ENCODE measurements at regions not wholly inside any gene's neighbourhood (a gene's known extent, or its start where the extent isn't known, plus 50 kb on each side); places are given as distances from the start of the nearest gene placed in this dataset.

DNA sequence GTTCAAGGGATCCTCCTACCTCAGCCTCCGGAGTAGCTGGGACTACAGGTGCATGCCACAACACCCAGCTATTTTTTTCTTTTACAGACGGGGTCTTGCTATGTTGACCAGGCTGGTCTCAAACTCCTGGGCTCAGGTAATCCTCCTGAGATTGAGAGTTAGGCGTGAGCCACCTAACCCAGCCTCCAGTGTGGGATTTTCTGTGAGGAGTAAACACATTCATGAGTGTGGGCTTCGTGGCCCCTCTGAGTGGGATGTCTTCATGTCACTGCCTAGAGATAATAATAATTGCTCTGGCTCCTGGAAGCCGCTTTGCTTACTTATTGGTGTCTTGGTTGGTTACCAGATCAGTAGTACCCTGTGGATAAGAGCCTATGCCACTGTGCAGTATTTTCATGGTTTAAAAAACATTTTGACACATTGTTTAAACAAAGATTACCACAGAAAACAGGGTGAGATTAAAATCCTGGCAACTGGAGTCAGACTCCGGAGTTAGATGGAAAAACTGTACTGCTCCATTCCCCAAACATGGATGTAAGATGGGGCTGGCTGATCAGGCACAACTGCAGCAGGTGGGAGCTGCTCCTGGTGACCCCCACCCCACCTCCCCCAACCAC is 159.1 kb upstream of the RAB4A start (continued):
- TF ChIP-seq, protein P1, sequence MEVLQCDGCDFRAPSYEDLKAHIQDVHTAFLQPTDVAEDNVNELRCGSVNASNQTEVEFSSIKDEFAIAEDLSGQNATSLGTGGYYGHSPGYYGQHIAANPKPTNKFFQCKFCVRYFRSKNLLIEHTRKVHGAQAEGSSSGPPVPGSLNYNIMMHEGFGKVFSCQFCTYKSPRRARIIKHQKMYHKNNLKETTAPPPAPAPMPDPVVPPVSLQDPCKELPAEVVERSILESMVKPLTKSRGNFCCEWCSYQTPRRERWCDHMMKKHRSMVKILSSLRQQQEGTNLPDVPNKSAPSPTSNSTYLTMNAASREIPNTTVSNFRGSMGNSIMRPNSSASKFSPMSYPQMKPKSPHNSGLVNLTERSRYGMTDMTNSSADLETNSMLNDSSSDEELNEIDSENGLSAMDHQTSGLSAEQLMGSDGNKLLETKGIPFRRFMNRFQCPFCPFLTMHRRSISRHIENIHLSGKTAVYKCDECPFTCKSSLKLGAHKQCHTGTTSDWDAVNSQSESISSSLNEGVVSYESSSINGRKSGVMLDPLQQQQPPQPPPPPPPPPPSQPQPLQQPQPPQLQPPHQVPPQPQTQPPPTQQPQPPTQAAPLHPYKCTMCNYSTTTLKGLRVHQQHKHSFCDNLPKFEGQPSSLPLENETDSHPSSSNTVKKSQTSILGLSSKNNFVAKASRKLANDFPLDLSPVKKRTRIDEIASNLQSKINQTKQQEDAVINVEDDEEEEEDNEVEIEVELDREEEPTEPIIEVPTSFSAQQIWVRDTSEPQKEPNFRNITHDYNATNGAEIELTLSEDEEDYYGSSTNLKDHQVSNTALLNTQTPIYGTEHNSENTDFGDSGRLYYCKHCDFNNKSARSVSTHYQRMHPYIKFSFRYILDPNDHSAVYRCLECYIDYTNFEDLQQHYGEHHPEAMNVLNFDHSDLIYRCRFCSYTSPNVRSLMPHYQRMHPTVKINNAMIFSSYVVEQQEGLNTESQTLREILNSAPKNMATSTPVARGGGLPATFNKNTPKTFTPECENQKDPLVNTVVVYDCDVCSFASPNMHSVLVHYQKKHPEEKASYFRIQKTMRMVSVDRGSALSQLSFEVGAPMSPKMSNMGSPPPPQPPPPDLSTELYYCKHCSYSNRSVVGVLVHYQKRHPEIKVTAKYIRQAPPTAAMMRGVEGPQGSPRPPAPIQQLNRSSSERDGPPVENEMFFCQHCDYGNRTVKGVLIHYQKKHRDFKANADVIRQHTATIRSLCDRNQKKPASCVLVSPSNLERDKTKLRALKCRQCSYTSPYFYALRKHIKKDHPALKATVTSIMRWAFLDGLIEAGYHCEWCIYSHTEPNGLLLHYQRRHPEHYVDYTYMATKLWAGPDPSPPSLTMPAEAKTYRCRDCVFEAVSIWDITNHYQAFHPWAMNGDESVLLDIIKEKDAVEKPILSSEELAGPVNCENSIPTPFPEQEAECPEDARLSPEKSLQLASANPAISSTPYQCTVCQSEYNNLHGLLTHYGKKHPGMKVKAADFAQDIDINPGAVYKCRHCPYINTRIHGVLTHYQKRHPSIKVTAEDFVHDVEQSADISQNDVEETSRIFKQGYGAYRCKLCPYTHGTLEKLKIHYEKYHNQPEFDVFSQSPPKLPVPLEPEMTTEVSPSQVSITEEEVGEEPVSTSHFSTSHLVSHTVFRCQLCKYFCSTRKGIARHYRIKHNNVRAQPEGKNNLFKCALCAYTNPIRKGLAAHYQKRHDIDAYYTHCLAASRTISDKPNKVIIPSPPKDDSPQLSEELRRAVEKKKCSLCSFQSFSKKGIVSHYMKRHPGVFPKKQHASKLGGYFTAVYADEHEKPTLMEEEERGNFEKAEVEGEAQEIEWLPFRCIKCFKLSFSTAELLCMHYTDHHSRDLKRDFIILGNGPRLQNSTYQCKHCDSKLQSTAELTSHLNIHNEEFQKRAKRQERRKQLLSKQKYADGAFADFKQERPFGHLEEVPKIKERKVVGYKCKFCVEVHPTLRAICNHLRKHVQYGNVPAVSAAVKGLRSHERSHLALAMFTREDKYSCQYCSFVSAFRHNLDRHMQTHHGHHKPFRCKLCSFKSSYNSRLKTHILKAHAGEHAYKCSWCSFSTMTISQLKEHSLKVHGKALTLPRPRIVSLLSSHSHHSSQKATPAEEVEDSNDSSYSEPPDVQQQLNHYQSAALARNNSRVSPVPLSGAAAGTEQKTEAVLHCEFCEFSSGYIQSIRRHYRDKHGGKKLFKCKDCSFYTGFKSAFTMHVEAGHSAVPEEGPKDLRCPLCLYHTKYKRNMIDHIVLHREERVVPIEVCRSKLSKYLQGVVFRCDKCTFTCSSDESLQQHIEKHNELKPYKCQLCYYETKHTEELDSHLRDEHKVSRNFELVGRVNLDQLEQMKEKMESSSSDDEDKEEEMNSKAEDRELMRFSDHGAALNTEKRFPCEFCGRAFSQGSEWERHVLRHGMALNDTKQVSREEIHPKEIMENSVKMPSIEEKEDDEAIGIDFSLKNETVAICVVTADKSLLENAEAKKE (CRISPR knock-in tag; IDR thresholded peaks at IDR 0.05) = no peak
- TF ChIP-seq ZNF331 (CRISPR knock-in tag; IDR thresholded peaks at IDR 0.05; ENCODE audit: low read depth) (no peak), EZH2 (IDR thresholded peaks at IDR 0.05; ENCODE audit: low read depth, unreplicated experiment) (no peak)
- TF ChIP-seq, protein P2, sequence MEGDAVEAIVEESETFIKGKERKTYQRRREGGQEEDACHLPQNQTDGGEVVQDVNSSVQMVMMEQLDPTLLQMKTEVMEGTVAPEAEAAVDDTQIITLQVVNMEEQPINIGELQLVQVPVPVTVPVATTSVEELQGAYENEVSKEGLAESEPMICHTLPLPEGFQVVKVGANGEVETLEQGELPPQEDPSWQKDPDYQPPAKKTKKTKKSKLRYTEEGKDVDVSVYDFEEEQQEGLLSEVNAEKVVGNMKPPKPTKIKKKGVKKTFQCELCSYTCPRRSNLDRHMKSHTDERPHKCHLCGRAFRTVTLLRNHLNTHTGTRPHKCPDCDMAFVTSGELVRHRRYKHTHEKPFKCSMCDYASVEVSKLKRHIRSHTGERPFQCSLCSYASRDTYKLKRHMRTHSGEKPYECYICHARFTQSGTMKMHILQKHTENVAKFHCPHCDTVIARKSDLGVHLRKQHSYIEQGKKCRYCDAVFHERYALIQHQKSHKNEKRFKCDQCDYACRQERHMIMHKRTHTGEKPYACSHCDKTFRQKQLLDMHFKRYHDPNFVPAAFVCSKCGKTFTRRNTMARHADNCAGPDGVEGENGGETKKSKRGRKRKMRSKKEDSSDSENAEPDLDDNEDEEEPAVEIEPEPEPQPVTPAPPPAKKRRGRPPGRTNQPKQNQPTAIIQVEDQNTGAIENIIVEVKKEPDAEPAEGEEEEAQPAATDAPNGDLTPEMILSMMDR (conservative IDR thresholded peaks at IDR 0.05; ENCODE audit: low read depth in 2 of 2) = no peak
- TF ChIP-seq, protein P3, sequence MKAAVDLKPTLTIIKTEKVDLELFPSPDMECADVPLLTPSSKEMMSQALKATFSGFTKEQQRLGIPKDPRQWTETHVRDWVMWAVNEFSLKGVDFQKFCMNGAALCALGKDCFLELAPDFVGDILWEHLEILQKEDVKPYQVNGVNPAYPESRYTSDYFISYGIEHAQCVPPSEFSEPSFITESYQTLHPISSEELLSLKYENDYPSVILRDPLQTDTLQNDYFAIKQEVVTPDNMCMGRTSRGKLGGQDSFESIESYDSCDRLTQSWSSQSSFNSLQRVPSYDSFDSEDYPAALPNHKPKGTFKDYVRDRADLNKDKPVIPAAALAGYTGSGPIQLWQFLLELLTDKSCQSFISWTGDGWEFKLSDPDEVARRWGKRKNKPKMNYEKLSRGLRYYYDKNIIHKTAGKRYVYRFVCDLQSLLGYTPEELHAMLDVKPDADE (IDR thresholded peaks at IDR 0.05) = no peak

All from GM23338 (cell line).